ENCODE measurements at regions not wholly inside any gene's neighbourhood (a gene's known extent, or its start where the extent isn't known, plus 50 kb on each side); places are given as distances from the start of the nearest gene placed in this dataset.

DNA sequence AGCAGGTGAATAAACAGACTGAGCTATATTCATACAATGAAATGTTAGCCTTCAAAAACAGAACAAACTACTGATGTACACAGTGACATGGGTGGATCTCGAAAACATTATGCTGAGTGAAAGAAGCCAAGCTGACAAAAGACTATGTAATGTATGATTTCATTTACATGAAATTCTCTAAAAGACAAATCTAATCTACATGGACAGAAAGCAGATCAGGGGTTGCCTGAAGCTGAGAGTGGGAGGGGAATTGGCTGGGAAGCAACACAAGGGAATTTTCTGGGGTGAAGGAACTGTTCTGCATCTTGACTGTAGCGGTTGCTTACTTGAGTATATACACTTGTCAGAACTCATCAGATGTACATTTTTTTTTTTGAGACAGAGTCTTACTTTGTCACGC, 121.7 kb upstream of the SVIL start:
- H3K27me3 ChIP-seq: no peaks in the 10 kb centered on the region
- H3K4me1 ChIP-seq: no peaks in the 10 kb centered on the region
- no peak for DNase-seq
- H3K36me3 ChIP-seq: no peaks in the 10 kb centered on the region
- H3K4me3 ChIP-seq (ENCODE audit: low read depth, low read length): no peak overlapping the region
- H3K9me3 ChIP-seq: no peaks in the 10 kb centered on the region
- TF ChIP-seq, protein P1, sequence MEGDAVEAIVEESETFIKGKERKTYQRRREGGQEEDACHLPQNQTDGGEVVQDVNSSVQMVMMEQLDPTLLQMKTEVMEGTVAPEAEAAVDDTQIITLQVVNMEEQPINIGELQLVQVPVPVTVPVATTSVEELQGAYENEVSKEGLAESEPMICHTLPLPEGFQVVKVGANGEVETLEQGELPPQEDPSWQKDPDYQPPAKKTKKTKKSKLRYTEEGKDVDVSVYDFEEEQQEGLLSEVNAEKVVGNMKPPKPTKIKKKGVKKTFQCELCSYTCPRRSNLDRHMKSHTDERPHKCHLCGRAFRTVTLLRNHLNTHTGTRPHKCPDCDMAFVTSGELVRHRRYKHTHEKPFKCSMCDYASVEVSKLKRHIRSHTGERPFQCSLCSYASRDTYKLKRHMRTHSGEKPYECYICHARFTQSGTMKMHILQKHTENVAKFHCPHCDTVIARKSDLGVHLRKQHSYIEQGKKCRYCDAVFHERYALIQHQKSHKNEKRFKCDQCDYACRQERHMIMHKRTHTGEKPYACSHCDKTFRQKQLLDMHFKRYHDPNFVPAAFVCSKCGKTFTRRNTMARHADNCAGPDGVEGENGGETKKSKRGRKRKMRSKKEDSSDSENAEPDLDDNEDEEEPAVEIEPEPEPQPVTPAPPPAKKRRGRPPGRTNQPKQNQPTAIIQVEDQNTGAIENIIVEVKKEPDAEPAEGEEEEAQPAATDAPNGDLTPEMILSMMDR (IDR thresholded peaks at IDR 0.05; ENCODE audit: low read depth, low read length): no peak

DNA sequence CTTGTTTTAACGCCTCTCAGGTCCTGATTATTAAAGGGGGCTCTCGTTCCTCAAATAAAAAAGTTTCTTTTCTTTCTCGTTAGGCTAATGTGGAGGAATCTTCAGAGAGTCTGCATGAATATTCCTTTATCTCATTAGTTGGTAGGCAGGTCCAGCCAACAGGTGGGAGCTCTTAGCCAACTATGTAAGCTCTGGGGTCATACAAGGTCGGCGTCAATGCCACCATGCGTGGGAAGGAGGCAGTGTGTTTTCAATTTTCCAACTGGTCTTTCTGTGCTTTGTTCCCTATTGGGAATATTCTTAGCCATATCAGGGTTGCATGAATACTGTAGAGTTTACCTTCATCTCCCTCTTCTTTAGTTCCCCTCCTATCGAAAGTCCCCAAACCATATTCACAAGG, 118.5 kb upstream of the SVIL start:
- Histone ChIP-seq H3K9me3 (no peaks in the 10 kb centered on the region), H3K36me3 (no peaks in the 10 kb centered on the region), H3K27me3 (no peaks in the 10 kb centered on the region), H3K4me1 (no peaks in the 10 kb centered on the region), H3K4me3 (ENCODE audit: low read depth, low read length) (no peak overlapping the region)
- TF ChIP-seq, protein P1 (IDR thresholded peaks at IDR 0.05; ENCODE audit: low read depth, low read length): no peak
- no peak for DNase-seq

DNA sequence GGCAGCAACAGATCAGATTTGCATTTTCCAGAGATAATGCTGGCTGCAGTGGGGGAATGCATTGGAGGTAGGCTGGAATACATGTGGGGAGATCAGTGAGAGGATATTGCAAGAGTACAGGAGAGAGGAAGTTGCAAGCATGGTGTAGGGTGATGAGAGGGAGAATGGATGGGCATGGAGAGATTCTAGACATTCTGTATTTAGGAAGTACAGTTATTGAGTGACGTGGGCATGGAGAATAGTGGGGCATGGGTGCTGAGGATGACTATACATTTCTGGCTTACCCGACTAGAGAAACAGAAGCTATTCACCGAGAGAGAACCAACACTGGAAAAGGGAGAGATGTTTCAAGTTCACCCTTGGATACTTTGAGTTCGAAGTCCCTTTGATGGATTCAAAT, 116.9 kb upstream of the SVIL start:
- TF ChIP-seq, protein P1 (IDR thresholded peaks at IDR 0.05; ENCODE audit: low read depth, low read length): no peak
- H3K27me3 ChIP-seq: no peaks in the 10 kb centered on the region
- H3K4me3 ChIP-seq (ENCODE audit: low read depth, low read length): no peak overlapping the region
- DNase-seq: no peak
- no peaks in the 10 kb centered on the region; the same call in 1 of the 2 replicates for H3K4me1 ChIP-seq
- H3K36me3 ChIP-seq: no peaks in the 10 kb centered on the region
- H3K9me3 ChIP-seq: no peaks in the 10 kb centered on the region

DNA sequence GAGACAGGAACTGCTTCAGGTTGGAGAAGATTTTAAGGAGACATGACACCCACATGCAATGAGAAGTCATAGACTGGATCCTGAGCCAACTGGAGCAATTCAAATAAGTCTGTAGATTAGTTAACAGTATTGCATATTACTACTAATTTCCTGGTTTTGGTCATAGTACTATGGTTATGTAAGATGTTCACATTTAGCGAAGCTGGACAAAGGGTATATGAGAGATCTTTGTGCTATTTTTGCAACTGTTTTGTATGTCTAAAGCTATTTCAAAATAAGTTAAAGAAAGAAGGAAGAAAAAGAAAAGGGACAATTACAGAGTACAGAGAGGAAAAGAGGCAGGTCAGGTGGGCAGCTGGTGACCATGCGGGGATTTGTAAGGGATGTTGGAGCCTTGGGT, 116.5 kb upstream of the SVIL start:
- Histone ChIP-seq H3K9me3 (no peaks in the 10 kb centered on the region), H3K27me3 (no peaks in the 10 kb centered on the region), H3K4me3 (ENCODE audit: low read depth, low read length) (no peak overlapping the region), H3K4me1 (no peaks in the 10 kb centered on the region; the same call in 1 of the 2 replicates), H3K36me3 (no peaks in the 10 kb centered on the region)
- no peak for DNase-seq
- TF ChIP-seq, protein P1 (IDR thresholded peaks at IDR 0.05; ENCODE audit: low read depth, low read length): no peak

DNA sequence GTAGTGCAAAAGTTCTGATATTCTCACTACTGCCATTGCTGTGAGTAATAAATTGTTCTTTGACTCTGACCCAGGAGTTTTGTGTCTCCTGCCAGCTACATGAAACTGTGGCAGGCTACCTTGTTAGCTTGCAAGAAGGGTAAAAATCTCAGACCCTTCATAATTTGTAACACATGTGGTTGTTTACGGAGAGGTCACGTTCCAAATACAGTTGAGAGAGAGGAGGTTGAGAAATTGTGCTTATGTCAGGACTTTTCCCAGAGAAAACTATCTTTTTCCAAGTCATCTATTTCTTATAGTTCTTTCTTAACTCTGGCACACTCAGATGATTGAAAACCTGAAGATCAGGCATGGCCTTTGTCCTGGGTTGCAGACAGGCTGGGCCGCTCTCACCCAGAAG, 114.4 kb upstream of the SVIL start:
- DNase-seq: no peak

DNA sequence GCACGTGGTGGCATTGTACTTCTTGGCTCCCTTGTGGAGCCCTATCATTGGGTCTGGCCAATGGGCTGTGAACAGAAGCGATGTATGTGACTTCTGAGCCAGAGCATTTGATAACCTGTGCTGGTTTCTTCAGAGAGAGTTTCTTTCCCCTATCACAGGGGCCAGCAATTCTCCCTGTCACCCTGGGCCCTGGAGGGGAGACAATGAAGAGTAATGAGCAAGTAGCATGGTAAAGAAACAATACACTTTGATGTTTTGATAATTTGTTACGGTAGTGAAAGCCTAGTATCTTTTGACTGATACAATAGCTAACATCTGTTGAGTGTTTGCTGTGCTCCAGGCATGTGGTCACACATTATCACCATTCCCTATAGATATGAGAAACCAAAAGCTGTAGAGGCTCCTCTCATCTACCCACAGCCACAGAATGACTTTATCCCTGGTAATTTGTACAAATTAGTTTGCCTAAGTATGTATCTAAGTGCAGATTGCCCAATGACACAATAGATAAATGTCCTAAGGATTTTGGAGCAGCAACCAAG, 113.4 kb upstream of the SVIL start:
- Histone ChIP-seq H3K4me1 (no peaks in the 10 kb centered on the region; the same call in 1 of the 2 replicates), H3K9me3 (no peaks in the 10 kb centered on the region), H3K36me3 (no peaks in the 10 kb centered on the region), H3K4me3 (ENCODE audit: low read depth, low read length) (no peak overlapping the region), H3K27me3 (no peaks in the 10 kb centered on the region)
- TF ChIP-seq, protein P1 (IDR thresholded peaks at IDR 0.05; ENCODE audit: low read depth, low read length): no peak
- no peak for DNase-seq

More for the DNA sequence above, 114.4 kb upstream of the SVIL start:
- Histone ChIP-seq H3K9me3 (no peaks in the 10 kb centered on the region), H3K36me3 (no peaks in the 10 kb centered on the region), H3K4me1 (no peaks in the 10 kb centered on the region; the same call in 1 of the 2 replicates), H3K27me3 (no peaks in the 10 kb centered on the region), H3K4me3 (ENCODE audit: low read depth, low read length) (no peak overlapping the region)
- TF ChIP-seq, protein P1 (IDR thresholded peaks at IDR 0.05; ENCODE audit: low read depth, low read length): no peak
